Upper lobe of left lung (tissue), 4 donors: ENCODE measurements at regions not wholly inside any gene's neighbourhood (a gene's known extent, or its start where the extent isn't known, plus 50 kb on each side); places are given as distances from the start of the nearest gene placed in this dataset.

Experiments
- CTCF ChIP-seq, 6 experiments: fragments of 450-650 bp in 4 of 6; fragments of 200-600 bp in 2 of 6; sonication (generic) in 2 of 6; IDR thresholded peaks; one replicate each; pipeline ENCODE4 v1.5.1; 2016 to 2019; ENCODE audit warnings: antibody characterized with exemption in 6 of 6
- POLR2A ChIP-seq, 4 donors: fragments of 450-650 bp; IDR thresholded peaks; one replicate each; pipeline ENCODE4 v1.5.1; 2016 to 2017; ENCODE audit warnings: antibody characterized with exemption in 4 of 4, mild to moderate bottlenecking in 2 of 4
- POLR2AphosphoS5 ChIP-seq, 2 donors: sonication (generic); formaldehyde crosslinking; IDR thresholded peaks; one replicate each; pipeline ENCODE4 v1.5.1; 2017; ENCODE audit warnings: antibody characterized with exemption in 2 of 2

GRCh38 chr10:33835556-33835955 is 501.1 kb upstream of the NRP1 start:
- no peak for TF ChIP-seq POLR2A (IDR thresholded peaks at IDR 0.05)
- TF ChIP-seq CTCF (IDR thresholded peaks at IDR 0.05) = no peak
- no peak for TF ChIP-seq POLR2AphosphoS5 (IDR thresholded peaks at IDR 0.05)
